ENCODE measurements at regions not wholly inside any gene's neighbourhood (a gene's known extent, or its start where the extent isn't known, plus 50 kb on each side); places are given as distances from the start of the nearest gene placed in this dataset.

- TF ChIP-seq CTCF (IDR thresholded peaks at IDR 0.05; ENCODE audit: low read depth, low read length) = no peak
- in situ Hi-C loops (cut with HindIII; ENCODE audit: low sequenced_read_pairs) = no loop called here
- DNase-seq (ENCODE audit: low read depth, low spot score) = no peak
- H3K4me3 ChIP-seq (ENCODE audit: low read depth, low read length) = no peak overlapping the region
Measured at GRCh38 chr20:24362080-24362479, 107.3 kb upstream of the SYNDIG1 start.

GRCh38 chr20:24361541-24361940, 107.9 kb upstream of the SYNDIG1 start:
- in situ Hi-C loops (cut with HindIII; ENCODE audit: low sequenced_read_pairs) = no loop called here
- TF ChIP-seq CTCF (IDR thresholded peaks at IDR 0.05; ENCODE audit: low read depth, low read length) = no peak
- no peak overlapping the region for H3K4me3 ChIP-seq (ENCODE audit: low read depth, low read length)
- DNase-seq (ENCODE audit: low read depth, low spot score) = no peak

GRCh38 chr20:24360531-24360930, 108.9 kb upstream of the SYNDIG1 start:
- no peak overlapping the region for H3K4me3 ChIP-seq (ENCODE audit: low read depth, low read length)
- TF ChIP-seq CTCF (IDR thresholded peaks at IDR 0.05; ENCODE audit: low read depth, low read length) = no peak
- in situ Hi-C loops (cut with HindIII; ENCODE audit: low sequenced_read_pairs) = no loop called here
- DNase-seq (ENCODE audit: low read depth, low spot score) = no peak

- no peak for TF ChIP-seq CTCF (IDR thresholded peaks at IDR 0.05; ENCODE audit: low read depth, low read length)
- DNase-seq (ENCODE audit: low read depth, low spot score) = no peak
- no peak overlapping the region for H3K4me3 ChIP-seq (ENCODE audit: low read depth, low read length)
- in situ Hi-C loops (cut with HindIII; ENCODE audit: low sequenced_read_pairs) = no loop called here
Measured at GRCh38 chr20:24359321-24360027, 110.0 kb upstream of the SYNDIG1 start.

- in situ Hi-C loops (cut with HindIII; ENCODE audit: low sequenced_read_pairs) = no loop called here
- no peak for DNase-seq (ENCODE audit: low read depth, low spot score)
- H3K4me3 ChIP-seq (ENCODE audit: low read depth, low read length) = no peak overlapping the region
- no peak for TF ChIP-seq CTCF (IDR thresholded peaks at IDR 0.05; ENCODE audit: low read depth, low read length)
Measured at GRCh38 chr20:24357931-24358330, 111.5 kb upstream of the SYNDIG1 start.

GRCh38 chr20:24357177-24357576, 112.3 kb upstream of the SYNDIG1 start:
- in situ Hi-C loops (cut with HindIII; ENCODE audit: low sequenced_read_pairs) = no loop called here
- no peak for TF ChIP-seq CTCF (IDR thresholded peaks at IDR 0.05; ENCODE audit: low read depth, low read length)
- DNase-seq (ENCODE audit: low read depth, low spot score) = no peak
- H3K4me3 ChIP-seq (ENCODE audit: low read depth, low read length) = no peak overlapping the region
